Thoracic aorta (tissue), 2 donors: ENCODE measurements at regions not wholly inside any gene's neighbourhood (a gene's known extent, or its start where the extent isn't known, plus 50 kb on each side); places are given as distances from the start of the nearest gene placed in this dataset.

ENCODE experiments used
- ATAC-seq: fragments of 150-250 bp; one replicate; pipeline ENCODE4 v1.8.0; 2017; ENCODE audit warnings: low read depth; ENCODE audit not compliant: insufficient number of reproducible peaks, low FRiP score
- DNase-seq: peaks from one replicate; pipeline ENCODE4 v3.0.0-alpha.2; 2020; ENCODE audit warnings: low spot score
- H3K27ac ChIP-seq, 2 donors: fragments of 200-600 bp; sonication (generic); 1 replicate in 1 of 2; 2 replicates in 1 of 2; pipeline ENCODE4 v1.5.1; 2016; ENCODE audit warnings: mild to moderate bottlenecking in 2 of 2, moderate library complexity in 2 of 2
- H3K27me3 ChIP-seq: fragments of 200-600 bp; sonication (generic); replicated peaks from 2 replicates; pipeline ENCODE4 v1.6.0; 2016; ENCODE audit warnings: mild to moderate bottlenecking; ENCODE audit not compliant: insufficient read depth
- H3K36me3 ChIP-seq: fragments of 200-600 bp; sonication (generic); one replicate; pipeline ENCODE4 v1.5.1; 2016
- H3K4me1 ChIP-seq, 2 donors: fragments of 200-600 bp; sonication (generic); 1 replicate in 1 of 2; 2 replicates in 1 of 2; pipeline versions ENCODE4 v1.5.1 to v1.6.0; 2016; ENCODE audit warnings: low read depth in 2 of 2, mild to moderate bottlenecking in 1 of 2; ENCODE audit not compliant: control insufficient read depth in 1 of 2
- H3K4me3 ChIP-seq: fragments of 200-600 bp; sonication (generic); 2 replicates; pipeline ENCODE4 v1.5.1; 2016; ENCODE audit warnings: mild to moderate bottlenecking
- H3K9me3 ChIP-seq: fragments of 200-600 bp; sonication (generic); 2 replicates; pipeline ENCODE4 v1.5.1; 2016
- TF ChIP-seq, protein P1 (sequence below): fragments of 200-600 bp; sonication (generic); IDR thresholded peaks from one replicate; pipeline ENCODE4 v1.5.1; 2019; ENCODE audit warnings: antibody characterized with exemption

DNA sequence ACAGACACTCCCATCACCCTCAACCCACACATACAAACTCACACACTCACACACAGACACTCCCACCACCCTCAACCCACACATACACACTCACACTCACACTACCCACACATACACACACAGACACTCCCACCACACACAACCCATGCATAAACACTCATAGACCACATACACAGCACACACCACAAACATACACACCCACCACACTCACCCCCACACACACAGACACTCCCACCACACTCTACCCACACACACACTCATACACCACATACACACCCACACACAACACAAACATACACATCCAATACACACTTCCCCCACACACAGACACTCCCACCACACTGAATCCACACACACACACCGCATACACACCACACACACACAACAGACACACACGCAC lies 521.2 kb downstream of the TCERG1L start:
- no peak for ATAC-seq
- Histone ChIP-seq H3K4me1 (no peaks in the 10 kb centered on the region), H3K27me3 (no peaks in the 10 kb centered on the region), H3K27ac (no peak overlapping the region), H3K9me3 (no peaks in the 10 kb centered on the region), H3K4me3 (no peak overlapping the region), H3K36me3 (no peaks in the 10 kb centered on the region)
- no peak for DNase-seq
- TF ChIP-seq, protein P1, sequence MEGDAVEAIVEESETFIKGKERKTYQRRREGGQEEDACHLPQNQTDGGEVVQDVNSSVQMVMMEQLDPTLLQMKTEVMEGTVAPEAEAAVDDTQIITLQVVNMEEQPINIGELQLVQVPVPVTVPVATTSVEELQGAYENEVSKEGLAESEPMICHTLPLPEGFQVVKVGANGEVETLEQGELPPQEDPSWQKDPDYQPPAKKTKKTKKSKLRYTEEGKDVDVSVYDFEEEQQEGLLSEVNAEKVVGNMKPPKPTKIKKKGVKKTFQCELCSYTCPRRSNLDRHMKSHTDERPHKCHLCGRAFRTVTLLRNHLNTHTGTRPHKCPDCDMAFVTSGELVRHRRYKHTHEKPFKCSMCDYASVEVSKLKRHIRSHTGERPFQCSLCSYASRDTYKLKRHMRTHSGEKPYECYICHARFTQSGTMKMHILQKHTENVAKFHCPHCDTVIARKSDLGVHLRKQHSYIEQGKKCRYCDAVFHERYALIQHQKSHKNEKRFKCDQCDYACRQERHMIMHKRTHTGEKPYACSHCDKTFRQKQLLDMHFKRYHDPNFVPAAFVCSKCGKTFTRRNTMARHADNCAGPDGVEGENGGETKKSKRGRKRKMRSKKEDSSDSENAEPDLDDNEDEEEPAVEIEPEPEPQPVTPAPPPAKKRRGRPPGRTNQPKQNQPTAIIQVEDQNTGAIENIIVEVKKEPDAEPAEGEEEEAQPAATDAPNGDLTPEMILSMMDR, result no peak

DNA sequence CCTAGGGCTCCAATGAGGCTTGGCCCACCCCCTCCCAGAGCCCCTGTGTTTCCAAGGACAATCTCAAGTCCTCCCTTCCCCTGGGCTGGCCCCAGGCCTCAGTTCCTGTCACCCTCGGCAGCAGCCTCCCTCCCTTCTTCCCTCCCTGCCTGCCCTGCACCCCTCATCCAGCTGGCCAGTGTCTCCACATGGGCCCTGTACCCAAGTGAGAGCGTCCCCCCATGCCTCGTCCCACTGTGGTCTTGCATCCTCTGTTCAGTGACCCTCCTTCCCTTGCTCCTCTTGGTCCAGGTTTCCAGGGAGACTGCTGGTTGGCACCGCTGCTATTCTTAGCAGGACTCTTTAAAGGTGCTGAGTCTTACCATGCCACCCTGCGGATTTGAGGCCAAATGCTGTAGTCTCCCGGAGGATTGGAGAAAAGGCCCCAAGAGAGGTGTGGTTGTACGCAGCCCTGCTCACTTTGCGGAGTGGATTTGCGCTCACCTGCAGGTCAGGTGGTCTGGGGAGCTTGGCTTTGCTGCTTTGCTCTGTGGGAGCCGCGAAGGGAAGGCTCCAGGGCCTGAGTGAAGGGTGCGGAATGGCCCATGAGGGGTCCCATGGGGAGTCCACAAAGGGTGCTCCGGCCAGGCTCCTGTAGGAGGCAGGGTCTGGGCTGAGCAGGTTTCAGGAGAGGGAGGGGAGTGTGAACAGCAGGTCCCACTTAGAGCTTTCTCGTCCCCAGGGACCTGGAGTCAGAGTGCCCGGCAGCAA lies 519.2 kb downstream of the TCERG1L start:
- TF ChIP-seq, protein P1, result no peak
- no peaks in the 10 kb centered on the region for H3K27me3 ChIP-seq
- H3K9me3 ChIP-seq, result no peaks in the 10 kb centered on the region
- no peaks in the 10 kb centered on the region for H3K4me1 ChIP-seq
- no peak overlapping the region for H3K27ac ChIP-seq
- DNase-seq (no peak), ATAC-seq (no peak)
- no peaks in the 10 kb centered on the region for H3K36me3 ChIP-seq
- no peak overlapping the region for H3K4me3 ChIP-seq

DNA sequence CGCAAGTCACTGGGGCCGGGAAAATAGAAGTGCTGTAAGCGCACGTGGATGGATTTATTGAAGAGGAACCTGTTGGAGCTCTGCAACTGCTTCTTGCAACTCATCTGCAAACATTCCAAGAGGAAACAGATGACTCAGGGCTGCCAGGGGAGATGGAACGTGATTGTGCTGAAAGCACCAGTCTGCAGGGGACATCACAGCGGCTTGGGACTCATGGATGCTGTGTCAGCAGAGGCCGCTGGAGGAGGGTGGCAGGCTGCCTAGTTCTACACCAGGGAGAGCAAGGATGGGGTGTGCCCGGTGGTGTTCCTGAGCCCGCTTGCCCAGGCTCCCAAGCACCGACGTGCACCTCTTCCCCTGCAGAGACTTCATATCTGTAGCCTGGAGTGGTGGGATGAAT lies 515.7 kb downstream of the TCERG1L start:
- DNase-seq, result no peak
- Histone ChIP-seq H3K9me3 (no peaks in the 10 kb centered on the region), H3K27me3 (no peaks in the 10 kb centered on the region), H3K27ac (no peak overlapping the region), H3K4me1 (no peaks in the 10 kb centered on the region), H3K36me3 (no peaks in the 10 kb centered on the region), H3K4me3 (no peak overlapping the region)
- TF ChIP-seq, protein P1, result no peak
- no peak for ATAC-seq

DNA sequence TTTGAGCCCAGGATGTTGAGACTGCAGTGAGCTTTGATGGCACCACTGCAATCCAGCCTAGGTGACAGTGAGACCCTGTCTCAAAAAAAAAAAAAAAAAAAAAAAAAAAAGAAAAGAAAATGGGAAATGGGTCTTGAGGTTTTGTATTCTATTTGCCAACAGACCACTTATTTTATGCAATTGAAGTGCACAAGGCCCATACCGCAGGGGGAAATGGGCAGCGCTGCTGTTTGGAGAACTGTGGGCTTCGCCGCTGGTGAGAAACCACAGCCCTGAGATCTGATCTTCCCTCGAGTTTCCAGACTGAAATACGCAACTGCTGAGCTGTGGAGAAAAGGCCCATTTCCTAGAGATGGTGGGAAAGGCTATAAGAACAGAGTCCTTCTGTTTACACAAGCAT lies 512.0 kb downstream of the TCERG1L start:
- ATAC-seq (no peak), DNase-seq (no peak)
- no peaks in the 10 kb centered on the region for H3K27me3 ChIP-seq
- TF ChIP-seq, protein P1, result no peak
- no peak overlapping the region for H3K4me3 ChIP-seq
- no peaks in the 10 kb centered on the region for H3K36me3 ChIP-seq
- no peaks in the 10 kb centered on the region for H3K4me1 ChIP-seq
- H3K9me3 ChIP-seq, result no peaks in the 10 kb centered on the region
- no peak overlapping the region for H3K27ac ChIP-seq

DNA sequence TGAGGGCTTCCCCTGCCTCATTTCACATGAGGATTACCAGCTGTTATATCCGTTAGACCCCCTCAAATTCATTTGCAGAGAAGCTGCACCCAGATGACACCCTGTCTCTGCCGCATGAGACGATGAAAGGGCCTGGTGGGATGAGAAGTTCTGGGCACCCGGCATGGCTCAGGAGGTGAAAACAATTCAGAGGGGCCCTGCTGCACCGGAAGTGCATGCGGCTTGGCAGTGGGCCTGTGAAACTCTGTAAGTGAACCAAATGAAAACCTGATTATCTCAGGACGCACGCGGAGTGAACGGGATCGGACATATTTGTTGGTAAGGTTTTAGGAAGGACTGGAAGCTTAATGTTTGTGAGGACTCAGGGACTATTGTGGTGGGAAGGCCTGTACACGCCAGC lies 511.2 kb downstream of the TCERG1L start:
- H3K4me1 ChIP-seq, result no peaks in the 10 kb centered on the region
- H3K27me3 ChIP-seq, result no peaks in the 10 kb centered on the region
- H3K36me3 ChIP-seq, result no peaks in the 10 kb centered on the region
- no peak for DNase-seq
- no peaks in the 10 kb centered on the region for H3K9me3 ChIP-seq
- no peak for ATAC-seq
- H3K4me3 ChIP-seq, result no peak overlapping the region
- no peak overlapping the region for H3K27ac ChIP-seq
- TF ChIP-seq, protein P1, result no peak
